ENCODE measurements at regions not wholly inside any gene's neighbourhood (a gene's known extent, or its start where the extent isn't known, plus 50 kb on each side); places are given as distances from the start of the nearest gene placed in this dataset.

DNA sequence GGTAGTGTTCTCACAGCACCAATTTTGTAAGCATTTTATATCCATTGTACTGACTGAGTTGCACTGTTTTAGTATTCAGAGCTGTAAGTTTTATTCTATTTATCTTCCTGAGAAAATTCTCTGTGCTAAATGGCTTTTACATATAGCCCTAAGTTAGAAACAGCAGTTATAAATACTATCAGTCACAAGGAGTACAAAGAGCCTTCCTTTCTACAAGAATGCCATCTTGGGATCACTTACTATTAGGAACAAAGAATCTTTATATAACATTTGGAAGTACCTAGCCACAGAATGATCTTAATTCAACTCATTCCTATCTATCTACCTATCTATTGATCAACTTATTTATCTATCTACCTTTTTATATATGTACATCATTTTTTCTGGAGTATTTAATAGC, 423.9 kb upstream of the RGS18 start:
- no peaks in the 10 kb centered on the region for H3K4me1 ChIP-seq (ENCODE audit: control insufficient read depth, extremely low read depth, insufficient read depth, low read length)
- no peak overlapping the region for H3K4me3 ChIP-seq (replicated peaks in 1 of 4; ENCODE audit: control extremely low read depth in 1 of 4, insufficient read depth in 1 of 4, low read depth in 3 of 4, low read length in 4 of 4)
- no peaks in the 10 kb centered on the region for H3K79me2 ChIP-seq (ENCODE audit: control insufficient read depth, insufficient read depth, low read length)
- no peak for DNase-seq (ENCODE audit: low read depth in 2 of 2)
- H4K20me1 ChIP-seq (ENCODE audit: control insufficient read depth, extremely low read depth, insufficient read depth, low read length) = no peaks in the 10 kb centered on the region
- no peak overlapping the region for H3K4me2 ChIP-seq (ENCODE audit: extremely low read depth, insufficient read depth, low read length)
- no peaks in the 10 kb centered on the region for H3K9me3 ChIP-seq (ENCODE audit: control insufficient read depth, insufficient read depth, low read depth, low read length)
- H3K9ac ChIP-seq (ENCODE audit: insufficient read depth, low read length) = no peak overlapping the region
- H3K27me3 ChIP-seq (ENCODE audit: control insufficient read depth, insufficient read depth, low read length) = no peaks in the 10 kb centered on the region
- no peaks in the 10 kb centered on the region for H3K36me3 ChIP-seq (ENCODE audit: control insufficient read depth, insufficient read depth, low read length)
- H3K27ac ChIP-seq (ENCODE audit: insufficient read depth, low read length) = no peak overlapping the region
- no peak overlapping the region for H2AFZ ChIP-seq (ENCODE audit: low read length)
- TF ChIP-seq CTCF (conservative IDR thresholded peaks at IDR 0.05 in 1 of 2, IDR thresholded peaks at IDR 0.05 in 1 of 2; ENCODE audit: low read depth in 1 of 2, low read length in 2 of 2) = no peak
- no peak for TF ChIP-seq EZH2 (IDR thresholded peaks at IDR 0.05; ENCODE audit: low read length, missing control alignments)

- Histone ChIP-seq H2AFZ (ENCODE audit: low read length) (no peak overlapping the region), H3K4me2 (ENCODE audit: extremely low read depth, insufficient read depth, low read length) (no peak overlapping the region), H3K79me2 (ENCODE audit: control insufficient read depth, insufficient read depth, low read length) (no peaks in the 10 kb centered on the region), H3K36me3 (ENCODE audit: control insufficient read depth, insufficient read depth, low read length) (no peaks in the 10 kb centered on the region), H3K9ac (ENCODE audit: insufficient read depth, low read length) (no peak overlapping the region), H4K20me1 (ENCODE audit: control insufficient read depth, extremely low read depth, insufficient read depth, low read length) (no peaks in the 10 kb centered on the region), H3K27me3 (ENCODE audit: control insufficient read depth, insufficient read depth, low read length) (no peaks in the 10 kb centered on the region), H3K27ac (ENCODE audit: insufficient read depth, low read length) (no peak overlapping the region), H3K9me3 (ENCODE audit: control insufficient read depth, insufficient read depth, low read depth, low read length) (no peaks in the 10 kb centered on the region), H3K4me1 (ENCODE audit: control insufficient read depth, extremely low read depth, insufficient read depth, low read length) (no peaks in the 10 kb centered on the region), H3K4me3 (replicated peaks in 1 of 4; ENCODE audit: control extremely low read depth in 1 of 4, insufficient read depth in 1 of 4, low read depth in 3 of 4, low read length in 4 of 4) (no peak overlapping the region)
- TF ChIP-seq EZH2 (IDR thresholded peaks at IDR 0.05; ENCODE audit: low read length, missing control alignments) (no peak), CTCF (conservative IDR thresholded peaks at IDR 0.05 in 1 of 2, IDR thresholded peaks at IDR 0.05 in 1 of 2; ENCODE audit: low read depth in 1 of 2, low read length in 2 of 2) (no peak)
- DNase-seq (ENCODE audit: low read depth in 2 of 2) = no peak
These were observed 418.7 kb upstream of the RGS18 start for GRCh38 chr1:191739544-191739943.

DNA sequence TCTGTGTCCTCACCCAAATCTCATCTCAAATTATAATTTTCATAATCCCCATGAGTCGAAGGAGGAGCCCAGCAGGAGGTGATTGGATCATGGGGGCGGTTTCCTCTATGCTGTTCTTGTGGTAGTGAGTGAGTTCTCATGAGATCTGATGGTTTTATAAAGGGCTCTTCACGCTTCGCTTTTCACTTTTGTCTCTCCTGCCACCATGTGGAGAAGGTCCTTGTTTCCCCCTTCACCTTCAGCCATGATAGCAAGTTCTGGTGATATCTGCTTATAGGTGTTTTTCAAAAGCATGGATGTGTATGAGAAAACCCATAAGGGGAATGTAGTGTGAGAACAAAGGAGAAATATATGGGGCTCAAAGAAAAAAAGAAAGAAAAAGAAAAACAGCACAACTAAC, 405.9 kb upstream of the RGS18 start:
- no peaks in the 10 kb centered on the region for H3K36me3 ChIP-seq (ENCODE audit: control insufficient read depth, insufficient read depth, low read length)
- H3K9me3 ChIP-seq (ENCODE audit: control insufficient read depth, insufficient read depth, low read depth, low read length) = no peaks in the 10 kb centered on the region
- no peak overlapping the region for H3K4me2 ChIP-seq (ENCODE audit: extremely low read depth, insufficient read depth, low read length)
- H2AFZ ChIP-seq (ENCODE audit: low read length) = no peak overlapping the region
- no peaks in the 10 kb centered on the region for H3K4me1 ChIP-seq (ENCODE audit: control insufficient read depth, extremely low read depth, insufficient read depth, low read length)
- no peak for DNase-seq (ENCODE audit: low read depth in 2 of 2)
- no peaks in the 10 kb centered on the region for H3K79me2 ChIP-seq (ENCODE audit: control insufficient read depth, insufficient read depth, low read length)
- TF ChIP-seq EZH2 (IDR thresholded peaks at IDR 0.05; ENCODE audit: low read length, missing control alignments) (no peak), CTCF (conservative IDR thresholded peaks at IDR 0.05 in 1 of 2, IDR thresholded peaks at IDR 0.05 in 1 of 2; ENCODE audit: low read depth in 1 of 2, low read length in 2 of 2) (no peak)
- H3K9ac ChIP-seq (ENCODE audit: insufficient read depth, low read length) = no peak overlapping the region
- no peak overlapping the region for H3K4me3 ChIP-seq (replicated peaks in 1 of 4; ENCODE audit: control extremely low read depth in 1 of 4, insufficient read depth in 1 of 4, low read depth in 3 of 4, low read length in 4 of 4)
- no peaks in the 10 kb centered on the region for H3K27me3 ChIP-seq (ENCODE audit: control insufficient read depth, insufficient read depth, low read length)
- H4K20me1 ChIP-seq (ENCODE audit: control insufficient read depth, extremely low read depth, insufficient read depth, low read length) = no peaks in the 10 kb centered on the region
- no peak overlapping the region for H3K27ac ChIP-seq (ENCODE audit: insufficient read depth, low read length)

Data from fibroblast of lung (primary cell).